HG02852 (cell line): ENCODE measurements at regions not wholly inside any gene's neighbourhood (a gene's known extent, or its start where the extent isn't known, plus 50 kb on each side); places are given as distances from the start of the nearest gene placed in this dataset.
A peak's percentile ranks its signal among the peaks of the same experiment; 100 is the strongest.

Source experiments
- ATAC-seq: cut with Tn5 transposase; IDR thresholded peaks from one replicate; pipeline ENCODE4 v1.9.1; 2021; ENCODE audit warnings: mild to moderate bottlenecking, moderate library complexity; ENCODE audit not compliant: unreplicated experiment

- no peak for ATAC-seq
Observed at GRCh38 chr14:89013698-89014568, 189.5 kb downstream of the TTC8 start.

DNA sequence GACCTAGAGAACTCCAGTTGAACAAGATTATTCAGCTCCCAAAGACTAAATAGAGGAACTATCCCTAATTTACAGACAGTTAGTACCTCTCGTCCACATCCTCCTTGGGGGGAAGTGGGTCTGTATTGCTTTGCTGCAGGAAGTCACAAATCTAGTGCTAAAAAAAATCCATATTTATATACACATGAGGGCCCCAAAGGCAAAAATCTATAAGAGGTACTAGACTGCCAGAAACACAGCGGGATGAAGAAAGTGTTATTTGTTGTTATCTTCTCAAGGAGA lies 190.1 kb downstream of the TTC8 start:
- no peak for ATAC-seq

DNA sequence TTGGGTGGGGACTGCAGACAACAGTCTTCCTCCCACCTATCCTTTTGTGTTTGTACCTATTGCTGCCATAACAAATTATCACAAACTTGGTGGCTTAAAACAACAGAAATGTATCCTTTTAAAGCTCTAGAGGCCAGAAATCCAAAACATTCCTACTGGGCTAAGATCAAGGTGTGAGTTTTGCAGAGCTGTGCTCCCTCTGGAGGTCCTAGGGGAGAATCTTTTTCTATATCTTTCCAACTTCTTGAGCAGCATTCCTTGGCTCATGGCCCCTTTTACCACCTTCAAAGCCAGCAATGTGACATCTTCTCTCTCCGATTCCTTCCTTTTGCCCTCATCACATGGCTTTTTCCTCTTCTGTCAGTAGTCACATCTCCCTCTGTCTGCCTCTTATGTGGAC lies 190.6 kb downstream of the TTC8 start:
- ATAC-seq, result no peak

- no peak for ATAC-seq
Observed at GRCh38 chr14:89017417-89017816, 193.0 kb downstream of the TTC8 start.

DNA sequence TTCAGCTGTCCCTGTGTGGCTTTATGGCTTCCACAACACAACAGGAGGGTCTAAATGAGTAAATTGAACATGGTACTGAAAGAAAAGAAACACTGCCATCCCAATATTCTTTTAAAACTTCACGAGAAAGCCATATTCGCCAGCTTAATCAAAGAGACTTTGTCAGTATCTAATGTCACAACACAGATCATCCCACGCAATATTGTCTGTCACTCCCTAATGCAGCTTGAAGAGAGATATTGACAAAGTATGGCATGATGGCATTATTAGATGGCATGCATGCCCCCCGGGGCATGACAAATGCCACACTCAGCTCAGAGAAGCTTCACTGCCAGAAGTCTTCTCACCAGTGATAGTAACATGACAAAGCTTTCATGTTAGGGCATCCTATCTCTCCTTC lies 197.8 kb downstream of the TTC8 start:
- ATAC-seq, result no peak

DNA sequence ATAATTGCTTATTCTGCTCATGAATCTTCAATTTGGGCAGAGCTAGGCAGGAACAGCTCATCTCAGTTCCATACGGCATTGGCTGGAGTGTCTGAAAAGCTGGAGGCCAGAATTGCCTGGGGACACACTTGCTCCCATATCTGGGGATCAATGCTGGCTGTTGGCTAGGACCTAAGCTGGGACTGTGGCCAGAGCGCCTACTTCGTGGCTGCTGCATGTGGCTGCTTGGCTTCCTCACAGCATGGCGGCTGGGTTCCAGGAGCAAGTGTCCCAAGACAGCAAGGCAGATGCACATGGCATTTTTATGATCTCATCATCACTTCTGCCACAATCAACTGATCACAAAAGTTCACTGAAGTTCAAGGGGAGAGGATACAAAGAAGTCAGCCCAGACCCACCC lies 200.2 kb downstream of the TTC8 start:
- ATAC-seq, result no peak

- ATAC-seq, result no peak
Observed at GRCh38 chr14:89025561-89026236, 201.2 kb downstream of the TTC8 start.

GRCh38 chr14:89027097-89027740 lies 202.8 kb downstream of the TTC8 start:
- peak; percentile 84 for ATAC-seq

- no peak for ATAC-seq
Observed at GRCh38 chr14:89028462-89029134, 204.1 kb downstream of the TTC8 start.

GRCh38 chr14:89029961-89030694 lies 205.7 kb downstream of the TTC8 start:
- no peak for ATAC-seq

DNA sequence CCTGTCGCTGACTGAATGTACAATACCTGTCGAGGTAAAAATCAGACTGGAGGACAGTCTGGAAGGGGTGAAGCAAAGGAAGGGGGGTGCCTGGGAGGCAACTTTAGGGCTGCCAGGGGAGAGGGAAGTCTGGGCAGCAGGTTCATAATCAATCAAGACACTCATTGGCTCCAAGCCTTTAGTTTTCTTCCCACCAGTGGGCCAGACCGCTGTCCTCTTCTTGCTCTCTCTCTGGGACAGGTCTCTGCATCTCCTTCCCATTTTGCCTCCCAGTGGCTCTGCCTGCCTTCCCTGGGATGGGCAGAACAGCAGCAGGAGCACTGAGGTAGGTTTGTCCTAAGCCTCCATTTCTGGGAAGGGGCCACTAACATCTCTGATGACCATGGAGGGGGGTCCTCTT lies 206.5 kb downstream of the TTC8 start:
- no peak for ATAC-seq

DNA sequence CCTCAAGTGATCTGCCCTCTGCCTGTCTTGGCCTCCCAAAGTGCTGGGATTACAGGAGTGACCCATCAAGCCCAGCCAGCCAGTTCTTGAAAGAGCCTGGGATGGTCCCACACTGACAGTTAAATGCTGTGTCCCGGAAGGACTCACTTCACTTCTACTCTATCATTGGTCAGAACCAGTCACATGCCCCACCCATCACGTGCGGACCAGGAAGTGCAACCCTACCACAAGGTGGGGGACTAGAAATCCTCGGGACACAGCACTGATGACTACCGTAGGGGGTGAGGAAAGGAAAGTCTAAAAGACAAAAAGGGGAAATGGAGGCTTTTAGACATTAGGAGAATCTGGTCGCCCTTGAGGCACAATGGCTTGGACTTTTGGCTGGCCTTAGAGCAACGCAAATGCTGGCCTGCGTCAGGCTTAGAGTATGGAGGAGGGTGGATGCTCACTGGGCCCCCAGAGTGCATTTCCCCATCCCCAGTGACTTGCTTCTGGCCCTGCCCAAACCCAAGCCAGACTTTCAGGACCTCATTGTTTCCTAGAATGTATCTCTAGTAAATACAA lies 207.7 kb downstream of the TTC8 start:
- no peak for ATAC-seq

- ATAC-seq, result no peak
Observed at GRCh38 chr14:89033756-89034155, 209.3 kb downstream of the TTC8 start.

DNA sequence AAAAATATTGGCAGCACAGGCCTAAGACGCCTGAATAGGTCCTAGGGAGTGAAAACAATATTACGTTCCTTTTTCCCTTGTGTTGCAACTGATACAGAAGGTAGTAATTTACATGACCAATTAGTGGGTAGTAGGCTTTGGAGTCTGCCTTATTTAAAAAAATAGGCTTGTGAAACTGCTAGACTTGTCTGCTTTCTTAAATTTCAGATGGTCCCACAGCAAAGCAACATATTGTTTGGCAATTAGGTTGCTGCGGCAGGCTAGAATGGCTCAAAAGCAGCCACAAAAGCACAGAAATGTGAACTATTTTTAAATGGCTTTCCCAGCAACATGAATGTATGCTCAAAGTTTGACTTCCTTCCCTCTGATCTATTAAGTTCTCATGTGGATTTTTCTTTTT lies 211.9 kb downstream of the TTC8 start:
- no peak for ATAC-seq

DNA sequence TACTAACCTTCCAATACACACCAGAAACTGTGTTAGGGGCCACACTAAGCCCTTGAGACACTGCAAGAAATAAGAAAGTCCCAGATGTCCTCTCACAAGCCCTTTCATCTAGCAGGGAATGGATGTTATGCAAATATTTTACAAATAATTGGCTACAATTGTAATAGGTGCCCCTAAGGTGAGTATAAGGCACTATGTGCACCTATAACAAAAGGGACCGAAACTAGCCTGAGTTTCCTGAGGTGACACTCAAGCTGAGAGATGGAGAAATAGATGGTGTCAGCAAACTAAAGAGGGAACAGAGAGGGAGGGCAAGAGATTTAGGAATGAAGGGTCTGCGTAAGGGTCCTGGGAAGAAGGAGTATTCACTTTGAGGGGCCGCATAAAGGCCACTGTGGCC lies 212.6 kb downstream of the TTC8 start:
- no peak for ATAC-seq

DNA sequence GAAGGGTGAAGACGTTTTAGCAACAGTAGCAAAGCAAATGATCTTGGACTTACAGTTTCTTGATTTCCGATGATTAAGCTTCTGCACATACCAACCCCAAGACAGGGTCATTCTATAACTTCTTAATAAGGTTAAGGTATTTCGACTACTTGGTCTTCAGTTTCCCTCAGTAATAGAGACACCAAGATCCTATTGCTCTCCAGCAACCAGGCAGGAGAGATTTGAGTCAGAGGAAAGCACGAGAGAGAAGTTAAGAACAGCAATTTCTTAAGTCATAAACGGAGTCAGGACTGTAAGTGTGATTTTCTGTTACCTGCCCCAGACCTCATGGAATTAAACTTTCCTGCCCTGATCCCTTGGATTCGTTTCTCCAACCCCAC lies 215.6 kb downstream of the TTC8 start:
- peak; percentile 31 for ATAC-seq

DNA sequence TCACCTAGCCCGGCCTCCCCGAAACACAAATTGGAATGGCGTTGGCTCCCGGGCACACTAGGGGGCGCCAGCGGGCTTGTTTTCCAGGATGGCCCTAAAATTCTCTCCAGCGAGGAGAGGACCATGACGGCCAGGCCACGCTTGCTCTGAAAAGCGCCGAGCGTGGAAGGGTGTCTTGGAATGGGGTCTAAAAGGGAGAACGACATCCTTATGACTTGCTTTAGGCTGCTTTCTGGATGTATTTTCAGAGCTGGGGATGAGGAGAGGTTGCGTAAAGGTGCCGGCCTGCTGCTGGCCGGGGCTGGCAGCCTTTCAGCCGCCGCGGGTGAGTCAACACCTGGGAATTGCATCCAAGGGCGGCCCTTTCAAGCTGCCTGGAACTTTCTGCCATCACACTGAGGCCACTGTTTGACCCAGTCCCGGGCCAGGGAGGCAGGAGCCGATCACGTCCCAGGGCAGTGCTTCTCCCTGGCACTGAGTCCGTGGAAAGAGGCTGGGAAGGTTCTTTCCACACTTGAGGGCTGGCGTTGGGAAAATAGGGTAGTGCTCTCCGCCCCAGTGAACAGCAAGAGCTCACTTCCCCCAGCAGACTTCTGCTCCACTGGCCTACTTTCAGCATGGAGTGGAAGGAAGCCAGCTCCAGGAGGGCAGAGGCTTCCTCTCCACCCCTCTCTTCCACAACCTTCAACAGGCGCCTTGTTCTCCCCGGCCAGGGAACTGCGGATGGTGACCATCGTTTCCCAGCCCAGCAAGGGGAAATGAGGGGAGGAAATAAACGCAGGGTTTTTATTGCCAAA lies 216.2 kb downstream of the TTC8 start:
- ATAC-seq, result peak; percentile 86

GRCh38 chr14:89041257-89041582 lies 216.8 kb downstream of the TTC8 start:
- no peak for ATAC-seq

- no peak for ATAC-seq
Observed at GRCh38 chr14:89042021-89042420, 217.6 kb downstream of the TTC8 start.

DNA sequence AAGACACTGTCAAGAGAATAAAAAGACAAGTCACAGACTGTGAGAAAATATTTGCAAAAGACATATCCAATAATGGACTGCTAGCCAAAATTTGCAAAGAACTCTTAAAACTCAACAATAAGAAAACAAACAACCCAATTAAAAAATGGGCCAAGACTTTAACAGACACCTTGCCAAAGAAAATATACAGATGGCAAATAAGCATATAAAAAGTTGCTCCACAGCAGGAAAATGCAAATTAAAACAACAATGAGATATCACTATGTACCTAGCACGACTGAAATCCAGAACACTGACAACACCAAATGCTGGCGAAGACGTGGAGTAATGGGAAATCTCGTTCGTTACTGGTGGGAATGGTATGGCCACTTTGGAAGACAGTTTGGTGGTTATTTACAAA lies 228.9 kb downstream of the TTC8 start:
- ATAC-seq, result no peak
